ENCODE measurements at regions not wholly inside any gene's neighbourhood (a gene's known extent, or its start where the extent isn't known, plus 50 kb on each side); places are given as distances from the start of the nearest gene placed in this dataset.

- no peak for TF ChIP-seq EZH2 (IDR thresholded peaks at IDR 0.05; ENCODE audit: borderline replicate concordance, low read length)
- no peak for TF ChIP-seq CTCF (IDR thresholded peaks at IDR 0.05; ENCODE audit: low read length)
- H3K27me3 ChIP-seq (ENCODE audit: insufficient read depth, low read length): no peaks in the 10 kb centered on the region
- H3K27ac ChIP-seq (ENCODE audit: low read depth, low read length, poor library complexity, severe bottlenecking): no peak overlapping the region
- no peaks in the 10 kb centered on the region for H3F3A ChIP-seq (ENCODE audit: insufficient read depth, low read length)
- H3K4me1 ChIP-seq (ENCODE audit: insufficient read depth, low read length, severe bottlenecking): no peaks in the 10 kb centered on the region
- no peak overlapping the region for H2AFZ ChIP-seq (ENCODE audit: low read length)
- no peak overlapping the region for H3K9ac ChIP-seq (ENCODE audit: low read length)
- H3K4me2 ChIP-seq (ENCODE audit: low read length): no peak overlapping the region
- no peaks in the 10 kb centered on the region for H3K79me2 ChIP-seq (ENCODE audit: insufficient read depth, low read length)
- no peaks in the 10 kb centered on the region for H4K20me1 ChIP-seq (ENCODE audit: insufficient read depth, low read length)
- no peaks in the 10 kb centered on the region for H3K9me3 ChIP-seq (ENCODE audit: low read length)
- H3K36me3 ChIP-seq (ENCODE audit: insufficient read depth, low read length): no peaks in the 10 kb centered on the region
- no peaks in the 10 kb centered on the region for H3K9me2 ChIP-seq (ENCODE audit: low read depth, low read length)
- no peak overlapping the region for H3K4me3 ChIP-seq (ENCODE audit: low read depth, low read length, poor library complexity, severe bottlenecking)
Observed at GRCh38 chr5:164600274-164600673, 1094.9 kb downstream of the MAT2B start.

DNA sequence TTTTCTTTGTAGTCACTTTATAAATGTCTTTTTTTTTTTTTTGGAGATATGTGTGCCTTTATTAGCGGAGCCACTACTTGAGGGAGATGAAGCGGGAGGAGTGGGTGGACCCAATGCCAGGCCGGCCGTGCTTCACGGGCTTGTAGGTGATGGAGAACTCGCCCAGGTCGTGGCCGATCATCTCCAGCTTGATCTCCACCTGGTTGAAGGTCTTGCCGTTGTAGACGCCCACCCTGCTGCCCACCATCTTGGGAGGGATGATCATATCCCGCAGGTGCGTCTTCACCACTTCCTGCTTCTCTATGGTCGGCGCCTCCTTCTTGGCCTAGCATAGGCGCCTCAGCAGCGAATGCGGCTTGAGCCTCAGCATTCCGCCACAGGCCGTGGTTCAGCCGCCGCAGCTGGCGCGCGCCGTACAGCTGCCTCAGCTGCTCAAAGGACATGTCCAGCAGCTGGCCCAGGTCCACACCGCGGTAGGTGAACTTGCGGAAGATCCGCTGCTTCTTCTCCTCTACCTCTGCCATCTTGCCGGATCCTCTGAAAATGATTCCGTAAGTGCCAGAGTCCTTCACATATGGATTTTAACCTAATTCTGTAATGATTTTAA is 1095.6 kb downstream of the MAT2B start:
- Histone ChIP-seq H4K20me1 (ENCODE audit: insufficient read depth, low read length) (no peaks in the 10 kb centered on the region), H3K27ac (ENCODE audit: low read depth, low read length, poor library complexity, severe bottlenecking) (no peak overlapping the region), H3K9ac (ENCODE audit: low read length) (no peak overlapping the region), H3K9me2 (ENCODE audit: low read depth, low read length) (no peaks in the 10 kb centered on the region), H3F3A (ENCODE audit: insufficient read depth, low read length) (no peaks in the 10 kb centered on the region), H3K36me3 (ENCODE audit: insufficient read depth, low read length) (no peaks in the 10 kb centered on the region), H3K4me3 (ENCODE audit: low read depth, low read length, poor library complexity, severe bottlenecking) (no peak overlapping the region), H3K9me3 (ENCODE audit: low read length) (no peaks in the 10 kb centered on the region), H3K4me2 (ENCODE audit: low read length) (no peak overlapping the region), H2AFZ (ENCODE audit: low read length) (no peak overlapping the region), H3K4me1 (ENCODE audit: insufficient read depth, low read length, severe bottlenecking) (no peaks in the 10 kb centered on the region), H3K27me3 (ENCODE audit: insufficient read depth, low read length) (no peaks in the 10 kb centered on the region), H3K79me2 (ENCODE audit: insufficient read depth, low read length) (no peaks in the 10 kb centered on the region)
- no peak for TF ChIP-seq EZH2 (IDR thresholded peaks at IDR 0.05; ENCODE audit: borderline replicate concordance, low read length)
- no peak for TF ChIP-seq CTCF (IDR thresholded peaks at IDR 0.05; ENCODE audit: low read length)

- Histone ChIP-seq H3K27me3 (ENCODE audit: insufficient read depth, low read length) (no peaks in the 10 kb centered on the region), H3K4me3 (ENCODE audit: low read depth, low read length, poor library complexity, severe bottlenecking) (no peak overlapping the region), H3K9me3 (ENCODE audit: low read length) (no peaks in the 10 kb centered on the region), H3F3A (ENCODE audit: insufficient read depth, low read length) (no peaks in the 10 kb centered on the region), H3K36me3 (ENCODE audit: insufficient read depth, low read length) (no peaks in the 10 kb centered on the region), H2AFZ (ENCODE audit: low read length) (no peak overlapping the region), H3K79me2 (ENCODE audit: insufficient read depth, low read length) (no peaks in the 10 kb centered on the region), H4K20me1 (ENCODE audit: insufficient read depth, low read length) (no peaks in the 10 kb centered on the region), H3K27ac (ENCODE audit: low read depth, low read length, poor library complexity, severe bottlenecking) (no peak overlapping the region), H3K4me1 (ENCODE audit: insufficient read depth, low read length, severe bottlenecking) (no peaks in the 10 kb centered on the region), H3K9ac (ENCODE audit: low read length) (no peak overlapping the region), H3K9me2 (ENCODE audit: low read depth, low read length) (no peaks in the 10 kb centered on the region), H3K4me2 (ENCODE audit: low read length) (no peak overlapping the region)
- TF ChIP-seq CTCF (IDR thresholded peaks at IDR 0.05; ENCODE audit: low read length) (no peak), EZH2 (IDR thresholded peaks at IDR 0.05; ENCODE audit: borderline replicate concordance, low read length) (no peak)
Observed at GRCh38 chr5:164608507-164608906, 1103.1 kb downstream of the MAT2B start.
